MM.1S (cell line): ENCODE measurements at regions not wholly inside any gene's neighbourhood (a gene's known extent, or its start where the extent isn't known, plus 50 kb on each side); places are given as distances from the start of the nearest gene placed in this dataset.

Experiments
- DNase-seq: peaks from one replicate; pipeline ENCODE4 v3.0.0-alpha.2; 2015
- H2AFZ ChIP-seq: fragments of 300-600 bp; sonication (generic); 2 replicates; pipeline ENCODE4 v1.6.0; 2016; ENCODE audit warnings: antibody characterized with exemption, low read length
- H3F3A ChIP-seq: fragments of 300-600 bp; sonication (generic); 2 replicates; pipeline ENCODE4 v1.6.1; 2016; ENCODE audit warnings: mild to moderate bottlenecking, antibody characterized with exemption, low read length, moderate library complexity, mixed read lengths; ENCODE audit not compliant: insufficient read depth
- H3K27ac ChIP-seq: fragments of 300-600 bp; sonication (generic); 2 replicates; pipeline ENCODE4 v1.5.1; 2016; ENCODE audit warnings: mild to moderate bottlenecking, low read length
- H3K27me3 ChIP-seq: fragments of 300-600 bp; sonication (generic); replicated peaks from 2 replicates; pipeline ENCODE4 v1.6.0; 2016; ENCODE audit warnings: low read length; ENCODE audit not compliant: insufficient read depth
- H3K36me3 ChIP-seq: fragments of 300-600 bp; sonication (generic); replicated peaks from 2 replicates; pipeline ENCODE4 v1.6.1; 2016; ENCODE audit warnings: mild to moderate bottlenecking, low read length, mixed read lengths; ENCODE audit not compliant: insufficient read depth
- H3K4me1 ChIP-seq: fragments of 300-600 bp; sonication (generic); 2 replicates; pipeline ENCODE4 v1.6.1; 2016; ENCODE audit warnings: low read length, mixed read lengths
- H3K4me2 ChIP-seq: fragments of 300-600 bp; sonication (generic); 2 replicates; pipeline ENCODE4 v1.6.0; 2016; ENCODE audit warnings: low read depth, low read length
- H3K4me3 ChIP-seq: fragments of 300-600 bp; sonication (generic); 2 replicates; pipeline ENCODE4 v1.5.1; 2016; ENCODE audit warnings: low read length, mixed read lengths
- H3K79me2 ChIP-seq: fragments of 300-600 bp; sonication (generic); 2 replicates; pipeline ENCODE4 v1.6.1; 2016; ENCODE audit warnings: mixed run types, low read length, mixed read lengths
- H3K9ac ChIP-seq: fragments of 300-600 bp; sonication (generic); 2 replicates; pipeline ENCODE4 v1.6.1; 2016; ENCODE audit warnings: low read length, mixed read lengths
- H3K9me2 ChIP-seq: fragments of 300-600 bp; sonication (generic); replicated peaks from 2 replicates; pipeline ENCODE4 v1.6.1; 2016; ENCODE audit warnings: mild to moderate bottlenecking, low read length, mixed read lengths; ENCODE audit not compliant: insufficient read depth
- H3K9me3 ChIP-seq: fragments of 300-600 bp; sonication (generic); replicated peaks from 2 replicates; pipeline ENCODE4 v1.6.1; 2016; ENCODE audit warnings: mild to moderate bottlenecking, low read length, mixed read lengths; ENCODE audit not compliant: insufficient read depth
- H4K20me1 ChIP-seq: fragments of 300-600 bp; sonication (generic); 2 replicates; pipeline ENCODE4 v1.6.1; 2016; ENCODE audit warnings: mild to moderate bottlenecking, low read length, moderate library complexity, mixed read lengths; ENCODE audit not compliant: insufficient read depth
- EZH2 ChIP-seq: fragments of 300-600 bp; sonication (generic); optimal IDR thresholded peaks from 2 replicates; pipeline ENCODE3; 2017; ENCODE audit warnings: low read depth, mild to moderate bottlenecking, antibody characterized with exemption, low read length, mixed read lengths
- EZH2phosphoT487 ChIP-seq: fragments of 300-600 bp; sonication (generic); IDR thresholded peaks from 2 replicates; pipeline ENCODE4 v1.6.1; 2018; ENCODE audit warnings: antibody characterized with exemption, low read length
- TF ChIP-seq, protein P1 (sequence below): fragments of 300-600 bp; sonication (generic); IDR thresholded peaks from 2 replicates; pipeline ENCODE4 v1.5.1; 2016; ENCODE audit warnings: antibody characterized with exemption, low read length, mixed read lengths

DNA sequence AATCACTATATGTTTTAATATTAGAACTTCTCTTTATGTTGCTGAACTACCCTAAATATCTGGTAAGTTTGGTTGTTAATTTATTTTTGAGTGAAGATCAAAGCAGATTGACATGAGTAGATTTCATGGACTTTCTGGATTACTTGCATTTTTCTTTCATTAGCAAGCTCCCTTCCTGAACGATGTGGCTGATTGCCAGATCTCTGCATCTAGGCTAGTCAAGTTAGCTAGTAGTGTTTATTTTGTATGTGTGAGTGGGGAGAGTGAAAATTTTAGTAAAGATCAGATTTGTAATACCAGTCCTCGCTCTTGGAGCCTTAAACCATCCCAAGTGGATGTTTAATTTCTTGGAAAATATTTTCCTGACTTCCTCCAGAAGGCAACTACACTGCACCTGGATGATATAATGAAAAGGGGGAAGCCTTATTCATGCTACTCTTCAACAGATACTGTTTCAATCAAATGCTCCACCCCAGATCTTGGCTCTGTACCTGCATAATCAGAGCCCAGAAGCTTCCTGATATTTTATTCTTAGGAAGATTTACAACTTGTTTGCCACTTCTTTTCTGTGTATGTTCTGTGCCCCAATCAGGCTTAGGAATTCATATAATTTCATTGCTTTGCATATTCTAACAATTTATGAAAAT, 143.2 kb upstream of the GRIA4 start:
- Histone ChIP-seq H4K20me1 (no peaks in the 10 kb centered on the region), H3K4me1 (no peaks in the 10 kb centered on the region), H3K4me2 (no peak overlapping the region), H3K9me3 (no peaks in the 10 kb centered on the region), H3K27ac (no peak overlapping the region), H3K36me3 (no peaks in the 10 kb centered on the region), H3F3A (no peaks in the 10 kb centered on the region), H3K79me2 (no peaks in the 10 kb centered on the region), H2AFZ (no peak overlapping the region), H3K9me2 (no peaks in the 10 kb centered on the region), H3K4me3 (no peak overlapping the region), H3K9ac (no peak overlapping the region), H3K27me3 (no peaks in the 10 kb centered on the region)
- DNase-seq: no peak
- TF ChIP-seq EZH2phosphoT487: no peak
- TF ChIP-seq, protein P1, sequence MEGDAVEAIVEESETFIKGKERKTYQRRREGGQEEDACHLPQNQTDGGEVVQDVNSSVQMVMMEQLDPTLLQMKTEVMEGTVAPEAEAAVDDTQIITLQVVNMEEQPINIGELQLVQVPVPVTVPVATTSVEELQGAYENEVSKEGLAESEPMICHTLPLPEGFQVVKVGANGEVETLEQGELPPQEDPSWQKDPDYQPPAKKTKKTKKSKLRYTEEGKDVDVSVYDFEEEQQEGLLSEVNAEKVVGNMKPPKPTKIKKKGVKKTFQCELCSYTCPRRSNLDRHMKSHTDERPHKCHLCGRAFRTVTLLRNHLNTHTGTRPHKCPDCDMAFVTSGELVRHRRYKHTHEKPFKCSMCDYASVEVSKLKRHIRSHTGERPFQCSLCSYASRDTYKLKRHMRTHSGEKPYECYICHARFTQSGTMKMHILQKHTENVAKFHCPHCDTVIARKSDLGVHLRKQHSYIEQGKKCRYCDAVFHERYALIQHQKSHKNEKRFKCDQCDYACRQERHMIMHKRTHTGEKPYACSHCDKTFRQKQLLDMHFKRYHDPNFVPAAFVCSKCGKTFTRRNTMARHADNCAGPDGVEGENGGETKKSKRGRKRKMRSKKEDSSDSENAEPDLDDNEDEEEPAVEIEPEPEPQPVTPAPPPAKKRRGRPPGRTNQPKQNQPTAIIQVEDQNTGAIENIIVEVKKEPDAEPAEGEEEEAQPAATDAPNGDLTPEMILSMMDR: no peak
- no peak for TF ChIP-seq EZH2

DNA sequence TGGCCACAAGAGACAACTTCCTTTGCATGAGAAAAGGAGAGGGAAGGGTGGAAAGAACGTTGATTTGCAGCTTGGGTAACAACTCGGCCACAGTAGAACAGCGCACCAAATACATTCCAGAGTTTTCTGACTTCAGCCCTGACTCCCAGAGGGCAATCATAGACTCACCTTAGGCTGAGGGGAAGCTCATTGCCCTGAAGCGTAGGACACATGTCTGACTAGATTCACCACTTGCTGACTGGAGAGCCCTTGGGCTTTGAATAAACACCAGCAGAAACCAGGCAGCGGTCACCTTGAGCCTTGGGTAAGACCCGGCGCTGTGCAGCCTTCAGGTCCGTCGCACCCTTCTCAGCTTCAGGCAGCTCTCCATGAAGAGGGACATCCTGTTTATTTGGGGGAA, 151.8 kb upstream of the GRIA4 start:
- H3K9me2 ChIP-seq: no peaks in the 10 kb centered on the region
- no peaks in the 10 kb centered on the region for H3K79me2 ChIP-seq
- H3K27ac ChIP-seq: no peak overlapping the region
- no peaks in the 10 kb centered on the region for H3F3A ChIP-seq
- H4K20me1 ChIP-seq: no peaks in the 10 kb centered on the region
- no peak overlapping the region for H3K9ac ChIP-seq
- H3K4me2 ChIP-seq: no peak overlapping the region
- no peaks in the 10 kb centered on the region for H3K9me3 ChIP-seq
- TF ChIP-seq EZH2phosphoT487: no peak
- TF ChIP-seq, protein P1: no peak
- no peak for TF ChIP-seq EZH2
- H3K36me3 ChIP-seq: no peaks in the 10 kb centered on the region
- no peaks in the 10 kb centered on the region for H3K27me3 ChIP-seq
- H3K4me3 ChIP-seq: no peak overlapping the region
- H2AFZ ChIP-seq: no peak overlapping the region
- H3K4me1 ChIP-seq: no peaks in the 10 kb centered on the region
- no peak for DNase-seq

DNA sequence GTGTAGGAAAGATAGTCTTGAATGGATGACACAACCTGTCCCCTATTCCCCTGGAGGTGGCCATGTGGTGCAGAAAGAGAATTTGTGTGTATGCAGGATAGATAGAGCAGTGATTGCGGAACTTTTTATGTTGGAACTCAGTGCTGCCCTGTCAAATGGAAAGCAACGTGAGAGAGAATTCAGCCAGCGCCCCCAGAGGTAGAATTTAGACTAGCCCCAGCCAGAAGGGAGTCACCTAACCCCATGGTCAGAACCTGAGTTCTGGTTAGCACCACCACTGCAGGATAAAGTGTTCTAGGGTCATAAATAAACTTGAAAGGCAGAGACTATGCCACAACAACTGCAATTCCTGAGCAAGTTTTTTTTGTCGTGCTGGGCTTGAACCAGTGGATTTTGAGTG, 152.9 kb upstream of the GRIA4 start:
- Histone ChIP-seq H4K20me1 (no peaks in the 10 kb centered on the region), H2AFZ (no peak overlapping the region), H3F3A (no peaks in the 10 kb centered on the region), H3K79me2 (no peaks in the 10 kb centered on the region), H3K27me3 (no peaks in the 10 kb centered on the region), H3K9me3 (no peaks in the 10 kb centered on the region), H3K4me2 (no peak overlapping the region), H3K27ac (no peak overlapping the region), H3K4me1 (no peaks in the 10 kb centered on the region), H3K9me2 (no peaks in the 10 kb centered on the region), H3K9ac (no peak overlapping the region), H3K36me3 (no peaks in the 10 kb centered on the region), H3K4me3 (no peak overlapping the region)
- TF ChIP-seq EZH2phosphoT487 (no peak), EZH2 (no peak)
- TF ChIP-seq, protein P1: no peak
- no peak for DNase-seq
